Smooth muscle cell (in vitro differentiated cells): ENCODE measurements at regions not wholly inside any gene's neighbourhood (a gene's known extent, or its start where the extent isn't known, plus 50 kb on each side); places are given as distances from the start of the nearest gene placed in this dataset.
"Not testable (repeated sequence)": the region's sequence is repeated elsewhere in the genome, so short reads cannot be mapped to it uniquely, and the experiment has no call there.

Experiments
- DNase-seq: peaks from one replicate; lab custom pipeline; 2025; ENCODE audit not compliant: unreplicated experiment; lab: John Stamatoyannopoulos, UW
- H2AFZ ChIP-seq: fragments of 200-600 bp; sonication (generic); 2 replicates; pipeline ENCODE4 v1.6.0; 2016; ENCODE audit warnings: antibody characterized with exemption, low read depth, mild to moderate bottlenecking
- H3F3A ChIP-seq: fragments of 200-600 bp; sonication (generic); 2 replicates; pipeline ENCODE4 v1.6.0; 2017; ENCODE audit warnings: antibody characterized with exemption, low read depth
- H3K27ac ChIP-seq: fragments of 200-600 bp; sonication (generic); 2 replicates; pipeline ENCODE4 v1.5.1; 2016; ENCODE audit warnings: low read depth, mild to moderate bottlenecking
- H3K27me3 ChIP-seq: fragments of 200-600 bp; sonication (generic); 2 replicates; pipeline ENCODE4 v1.6.1; 2016; ENCODE audit warnings: low read depth, mild to moderate bottlenecking
- H3K36me3 ChIP-seq: fragments of 200-600 bp; sonication (generic); 2 replicates; pipeline ENCODE4 v1.5.1; 2016; ENCODE audit warnings: low read depth
- H3K4me1 ChIP-seq: fragments of 200-600 bp; sonication (generic); 2 replicates; pipeline ENCODE4 v1.5.1; 2016; ENCODE audit warnings: low read depth
- H3K4me2 ChIP-seq: fragments of 200-600 bp; sonication (generic); 2 replicates; pipeline ENCODE4 v1.6.0; 2016; ENCODE audit warnings: mild to moderate bottlenecking
- H3K4me3 ChIP-seq: fragments of 200-600 bp; sonication (generic); 2 replicates; pipeline ENCODE4 v1.5.1; 2016; ENCODE audit warnings: mild to moderate bottlenecking
- H3K79me2 ChIP-seq: fragments of 200-600 bp; sonication (generic); 2 replicates; pipeline ENCODE4 v1.6.0; 2016; ENCODE audit warnings: low read depth, mild to moderate bottlenecking
- H3K9ac ChIP-seq: fragments of 200-600 bp; sonication (generic); 2 replicates; pipeline ENCODE4 v1.6.0; 2016; ENCODE audit warnings: low read depth
- H3K9me3 ChIP-seq: fragments of 200-600 bp; sonication (generic); replicated peaks from 2 replicates; pipeline ENCODE4 v1.5.1; 2016; ENCODE audit warnings: low read depth
- H4K20me1 ChIP-seq: fragments of 200-600 bp; sonication (generic); 2 replicates; pipeline ENCODE4 v1.6.0; 2016; ENCODE audit warnings: low read depth
- CTCF ChIP-seq: fragments of 200-600 bp; sonication (generic); IDR thresholded peaks from 2 replicates; pipeline ENCODE4 v1.5.1; 2017; ENCODE audit warnings: borderline replicate concordance, mild to moderate bottlenecking, antibody characterized with exemption; ENCODE audit not compliant: insufficient read depth, poor library complexity, severe bottlenecking
- WGBS: methylation state at CpG from one replicate; pipeline ENCODE4 v1.1.7; 2016; ENCODE audit warnings: low lambda C conversion rate; 5-methylcytosine and 5-hydroxymethylcytosine counted together

GRCh38 chr15:96162322-96162721 lies 168.2 kb upstream of the NR2F2 start:
- 95% methylated on average over 2 of the region's 2 CpGs for WGBS
- no peak for TF ChIP-seq CTCF
- Histone ChIP-seq H4K20me1 (no peaks in the 10 kb centered on the region), H3F3A (no peaks in the 10 kb centered on the region), H3K9ac (no peak overlapping the region), H3K79me2 (no peaks in the 10 kb centered on the region), H3K4me2 (no peak overlapping the region), H3K9me3 (no peaks in the 10 kb centered on the region), H3K27me3 (peaks cover 10% of the 10 kb centered on the region), H3K36me3 (no peaks in the 10 kb centered on the region), H2AFZ (no peak overlapping the region), H3K27ac (no peak overlapping the region), H3K4me1 (peaks cover 13% of the 10 kb centered on the region), H3K4me3 (no peak overlapping the region)
- no peak for DNase-seq

GRCh38 chr15:96165081-96165480 lies 165.4 kb upstream of the NR2F2 start:
- no peak for DNase-seq
- Histone ChIP-seq H2AFZ (no peak overlapping the region), H3K4me3 (no peak overlapping the region), H3K27ac (no peak overlapping the region), H3F3A (no peaks in the 10 kb centered on the region), H3K4me2 (no peak overlapping the region), H3K27me3 (peaks cover 10% of the 10 kb centered on the region), H4K20me1 (no peaks in the 10 kb centered on the region), H3K79me2 (no peaks in the 10 kb centered on the region), H3K36me3 (no peaks in the 10 kb centered on the region), H3K4me1 (peaks cover 13% of the 10 kb centered on the region), H3K9me3 (no peaks in the 10 kb centered on the region), H3K9ac (no peak overlapping the region)
- TF ChIP-seq CTCF: no peak
- 86% methylated on average over 4 of the region's 4 CpGs for WGBS

- Histone ChIP-seq H3K27me3 (peaks cover 10% of the 10 kb centered on the region), H3K36me3 (no peaks in the 10 kb centered on the region), H4K20me1 (no peaks in the 10 kb centered on the region), H3K27ac (no peak overlapping the region), H3K4me1 (peaks cover 14% of the 10 kb centered on the region), H3F3A (no peaks in the 10 kb centered on the region), H3K4me3 (no peak overlapping the region), H3K79me2 (no peaks in the 10 kb centered on the region), H3K4me2 (no peak overlapping the region), H3K9me3 (no peaks in the 10 kb centered on the region), H2AFZ (no peak overlapping the region), H3K9ac (no peak overlapping the region)
- WGBS: 94% methylated on average over 2 of the region's 2 CpGs
- no peak for DNase-seq
- TF ChIP-seq CTCF: no peak
Observed at GRCh38 chr15:96165775-96166174, 164.7 kb upstream of the NR2F2 start.

GRCh38 chr15:96166223-96167200 lies 164.0 kb upstream of the NR2F2 start:
- Histone ChIP-seq H3K9ac (no peak overlapping the region), H3K36me3 (no peaks in the 10 kb centered on the region), H3K4me1 (peaks cover 21% of the 10 kb centered on the region), H2AFZ (no peak overlapping the region), H3K79me2 (no peaks in the 10 kb centered on the region), H3K27me3 (peaks cover 10% of the 10 kb centered on the region), H3F3A (no peaks in the 10 kb centered on the region), H3K9me3 (no peaks in the 10 kb centered on the region), H3K4me3 (no peak overlapping the region), H4K20me1 (no peaks in the 10 kb centered on the region), H3K27ac (no peak overlapping the region), H3K4me2 (no peak overlapping the region)
- no peak for TF ChIP-seq CTCF
- DNase-seq: no peak
- 65% methylated on average over 15 of the region's 15 CpGs for WGBS

- H3K27me3 ChIP-seq, H4K20me1 ChIP-seq, H3K36me3 ChIP-seq, H3K27ac ChIP-seq, H3K9ac ChIP-seq, H3K4me3 ChIP-seq, H3K4me2 ChIP-seq, H3F3A ChIP-seq, H3K9me3 ChIP-seq, H2AFZ ChIP-seq, DNase-seq, H3K79me2 ChIP-seq: not testable (repeated sequence)
- H3K4me1 ChIP-seq: peaks cover 35% of the 10 kb centered on the region
- WGBS: 90% methylated on average over 2 of the region's 2 CpGs
Observed at GRCh38 chr15:96170616-96170978, 159.9 kb upstream of the NR2F2 start.
